Neuron (in vitro differentiated cells): ENCODE measurements at regions not wholly inside any gene's neighbourhood (a gene's known extent, or its start where the extent isn't known, plus 50 kb on each side); places are given as distances from the start of the nearest gene placed in this dataset.
"Not testable (repeated sequence)": the region's sequence is repeated elsewhere in the genome, so short reads cannot be mapped to it uniquely, and the experiment has no call there.

Source experiments
- H2AFZ ChIP-seq: one replicate; pipeline ENCODE4 v1.6.1; 2013; ENCODE audit warnings: low read depth, mild to moderate bottlenecking, inconsistent platforms, low read length, moderate library complexity
- H3K27me3 ChIP-seq: one replicate; pipeline ENCODE4 v1.6.1; 2013; ENCODE audit warnings: low read length; ENCODE audit not compliant: insufficient read depth
- H3K36me3 ChIP-seq: one replicate; pipeline ENCODE4 v1.6.1; 2013; ENCODE audit warnings: low read length; ENCODE audit not compliant: insufficient read depth
- H3K4me1 ChIP-seq: one replicate; pipeline ENCODE4 v1.6.1; 2013; ENCODE audit warnings: low read length; ENCODE audit not compliant: insufficient read depth
- H3K4me3 ChIP-seq: 2 replicates; pipeline ENCODE4 v1.5.1; 2013; ENCODE audit warnings: mild to moderate bottlenecking, low read length, moderate library complexity
- H3K9me3 ChIP-seq: one replicate; pipeline ENCODE4 v1.6.1; 2013; ENCODE audit warnings: low read length

GRCh38 chr7:16933296-16934279 lies 51.8 kb upstream of the AGR3 start:
- Histone ChIP-seq H3K4me3 (no peak overlapping the region), H3K9me3 (no peaks in the 10 kb centered on the region), H3K4me1 (no peaks in the 10 kb centered on the region), H3K27me3 (no peaks in the 10 kb centered on the region), H2AFZ (no peak overlapping the region), H3K36me3 (peaks cover 2% of the 10 kb centered on the region)

GRCh38 chr7:16934722-16935340 lies 53.0 kb upstream of the AGR3 start:
- no peak overlapping the region for H3K4me3 ChIP-seq
- H3K9me3 ChIP-seq, result no peaks in the 10 kb centered on the region
- no peak overlapping the region for H2AFZ ChIP-seq
- no peaks in the 10 kb centered on the region for H3K4me1 ChIP-seq
- H3K36me3 ChIP-seq, result no peaks in the 10 kb centered on the region
- no peaks in the 10 kb centered on the region for H3K27me3 ChIP-seq

- no peaks in the 10 kb centered on the region for H3K36me3 ChIP-seq
- no peak overlapping the region for H3K4me3 ChIP-seq
- no peaks in the 10 kb centered on the region for H3K27me3 ChIP-seq
- no peaks in the 10 kb centered on the region for H3K4me1 ChIP-seq
- peaks cover 2% of the 10 kb centered on the region for H3K9me3 ChIP-seq
- H2AFZ ChIP-seq, result no peak overlapping the region
Observed at GRCh38 chr7:16935341-16935735, 53.6 kb upstream of the AGR3 start.

GRCh38 chr7:16936626-16937422 lies 55.0 kb upstream of the AGR3 start:
- Histone ChIP-seq H3K27me3 (no peaks in the 10 kb centered on the region), H3K9me3 (peaks cover 2% of the 10 kb centered on the region), H3K36me3 (no peaks in the 10 kb centered on the region), H3K4me1 (no peaks in the 10 kb centered on the region), H3K4me3 (no peak overlapping the region), H2AFZ (no peak overlapping the region)

- Histone ChIP-seq H3K36me3 (no peaks in the 10 kb centered on the region), H3K9me3 (peaks cover 6% of the 10 kb centered on the region), H3K27me3 (no peaks in the 10 kb centered on the region), H3K4me3 (no peak overlapping the region), H2AFZ (no peak overlapping the region), H3K4me1 (no peaks in the 10 kb centered on the region)
Observed at GRCh38 chr7:16939161-16939560, 57.4 kb upstream of the AGR3 start.

GRCh38 chr7:16940776-16941175 lies 59.0 kb upstream of the AGR3 start:
- Histone ChIP-seq H3K4me3 (no peak overlapping the region), H3K4me1 (no peaks in the 10 kb centered on the region), H2AFZ (no peak overlapping the region), H3K36me3 (no peaks in the 10 kb centered on the region), H3K9me3 (peaks cover 6% of the 10 kb centered on the region), H3K27me3 (no peaks in the 10 kb centered on the region)

GRCh38 chr7:16942929-16943509 lies 61.2 kb upstream of the AGR3 start:
- Histone ChIP-seq H3K4me1 (no peaks in the 10 kb centered on the region), H2AFZ (no peak overlapping the region), H3K36me3 (no peaks in the 10 kb centered on the region), H3K9me3 (peaks cover 6% of the 10 kb centered on the region), H3K27me3 (no peaks in the 10 kb centered on the region), H3K4me3 (no peak overlapping the region)

- no peaks in the 10 kb centered on the region for H3K36me3 ChIP-seq
- no peak overlapping the region for H3K4me3 ChIP-seq
- H3K27me3 ChIP-seq, result no peaks in the 10 kb centered on the region
- no peak overlapping the region for H2AFZ ChIP-seq
- no peaks in the 10 kb centered on the region for H3K4me1 ChIP-seq
- peaks cover 12% of the 10 kb centered on the region for H3K9me3 ChIP-seq
Observed at GRCh38 chr7:16944936-16945335, 63.2 kb upstream of the AGR3 start.

GRCh38 chr7:16945372-16945771 lies 63.6 kb upstream of the AGR3 start:
- Histone ChIP-seq H3K27me3 (no peaks in the 10 kb centered on the region), H3K36me3 (no peaks in the 10 kb centered on the region), H3K9me3 (peaks cover 10% of the 10 kb centered on the region), H2AFZ (no peak overlapping the region), H3K4me3 (no peak overlapping the region), H3K4me1 (no peaks in the 10 kb centered on the region)

GRCh38 chr7:16948110-16948509 lies 66.3 kb upstream of the AGR3 start:
- not testable (repeated sequence) for H2AFZ ChIP-seq, H3K27me3 ChIP-seq, H3K36me3 ChIP-seq, H3K4me1 ChIP-seq, H3K9me3 ChIP-seq, H3K4me3 ChIP-seq

GRCh38 chr7:16951483-16952080 lies 69.8 kb upstream of the AGR3 start:
- no peak overlapping the region for H3K4me3 ChIP-seq
- peaks cover 6% of the 10 kb centered on the region for H3K9me3 ChIP-seq
- H3K36me3 ChIP-seq, result no peaks in the 10 kb centered on the region
- H3K4me1 ChIP-seq, result peaks cover 6% of the 10 kb centered on the region
- H2AFZ ChIP-seq, result no peak overlapping the region
- H3K27me3 ChIP-seq, result no peaks in the 10 kb centered on the region

GRCh38 chr7:16954321-16954720 lies 72.5 kb upstream of the AGR3 start:
- Histone ChIP-seq H3K4me3 (no peak overlapping the region), H2AFZ (no peak overlapping the region), H3K36me3 (no peaks in the 10 kb centered on the region)

More at GRCh38 chr7:16954321-16954720, 72.5 kb upstream of the AGR3 start:
- Histone ChIP-seq H3K4me1 (peaks cover 6% of the 10 kb centered on the region), H3K27me3 (no peaks in the 10 kb centered on the region), H3K9me3 (peaks cover 4% of the 10 kb centered on the region)
